Panc1 (cell line): ENCODE measurements at regions not wholly inside any gene's neighbourhood (a gene's known extent, or its start where the extent isn't known, plus 50 kb on each side); places are given as distances from the start of the nearest gene placed in this dataset.

ENCODE experiments used
- ATAC-seq: fragments of 200-7000 bp; cut with Tn5 transposase; 2 replicates; pipeline ENCODE4 v1.9.1; 2020; ENCODE audit warnings: mild to moderate bottlenecking, moderate library complexity
- BruUV-seq: library from RNA; stranded (reverse); fragments of 400-500 nt; replicated peaks from 2 replicates; lab custom pipeline; 2021; lab: Mats Ljungman, UMichigan
- CTCF ChIA-PET: fragments of 300-600 bp; sonication (Branson Sonifier 250); formaldehyde crosslinking; loops from one replicate; lab custom pipeline; 2022; ENCODE audit warnings: antibody characterized with exemption; lab: Charles Lee
- POLR2A ChIA-PET: fragments of 300-600 bp; sonication (Branson Sonifier 250); formaldehyde crosslinking; loops from one replicate; lab custom pipeline; 2022; ENCODE audit warnings: antibody characterized with exemption; lab: Charles Lee
- DNase-seq: peaks from one replicate; pipeline ENCODE4 v3.0.0-alpha.2; 2010; ENCODE audit warnings: low read depth, low spot score
- H3K27ac ChIP-seq: 2 replicates; pipeline ENCODE4 v1.5.1; 2011; ENCODE audit warnings: mild to moderate bottlenecking, low read length, inconsistent platforms
- H3K27me3 ChIP-seq: fragments of 200-500 bp; sonication (Bioruptor generic); 2 replicates; pipeline ENCODE4 v1.6.0; 2014; ENCODE audit warnings: low read length, inconsistent platforms; ENCODE audit not compliant: control insufficient read depth, insufficient read depth
- H3K36me3 ChIP-seq: fragments of 200-500 bp; sonication (Bioruptor generic); 2 replicates; pipeline ENCODE4 v1.5.1; 2014; ENCODE audit warnings: inconsistent platforms, mild to moderate bottlenecking, low read length, moderate library complexity; ENCODE audit not compliant: control insufficient read depth, insufficient read depth
- H3K4me1 ChIP-seq: 2 replicates; pipeline ENCODE4 v1.5.1; 2011; ENCODE audit warnings: inconsistent platforms, mild to moderate bottlenecking, low read length, moderate library complexity; ENCODE audit not compliant: control insufficient read depth, insufficient read depth
- H3K4me3 ChIP-seq, 2 experiments: 2 replicates each; pipeline ENCODE4 v1.5.1; 2011 to 2012; ENCODE audit warnings: low read depth in 2 of 2, low read length in 2 of 2, mild to moderate bottlenecking in 2 of 2, inconsistent platforms in 1 of 2, moderate library complexity in 1 of 2
- H3K9me3 ChIP-seq: fragments of 200-500 bp; sonication (Bioruptor generic); 2 replicates; pipeline ENCODE4 v1.5.1; 2014; ENCODE audit warnings: low read depth, mild to moderate bottlenecking, inconsistent platforms, low read length, moderate library complexity; ENCODE audit not compliant: control insufficient read depth, insufficient read depth
- POLR2AphosphoS5 ChIP-seq: IDR thresholded peaks from 2 replicates; pipeline ENCODE4 v1.6.1; 2012; ENCODE audit warnings: mild to moderate bottlenecking, low read depth, low read length, moderate library complexity
- SIN3A ChIP-seq: IDR thresholded peaks from 2 replicates; pipeline ENCODE4 v1.6.1; 2012; ENCODE audit warnings: low read depth, mild to moderate bottlenecking, low read length, moderate library complexity, borderline replicate concordance; ENCODE audit not compliant: insufficient read depth
- TCF7L2 ChIP-seq: IDR thresholded peaks from 2 replicates; pipeline ENCODE4 v1.6.1; 2011; ENCODE audit warnings: mild to moderate bottlenecking, low read depth, low read length, inconsistent platforms
- in situ Hi-C: cut with HindIII; loops from 2 replicates; pipeline ENCODE4 v1.10.0; 2016; ENCODE audit warnings: low sequenced_read_pairs, low pct_unique_long_range_greater_than_20kb
- intact Hi-C: fragments of 100-400 bp; cut with micrococcal nuclease; formaldehyde crosslinking; loops from one replicate; pipeline ENCODE4 v1.10.0; 2022; ENCODE audit not compliant: unreplicated experiment
- TF ChIP-seq, protein P1 (sequence below), 2 experiments: IDR thresholded peaks; 2 replicates each; pipeline ENCODE4 v1.6.1; 2011 to 2012; ENCODE audit warnings: low read depth in 2 of 2, control low read depth in 1 of 2, low read length in 1 of 2, mild to moderate bottlenecking in 1 of 2, moderate library complexity in 1 of 2; ENCODE audit not compliant: insufficient read depth in 1 of 2
- TF ChIP-seq, protein P2 (sequence below): fragments of 450-650 bp; IDR thresholded peaks from 2 replicates; pipeline ENCODE4 v1.5.1; 2017; ENCODE audit warnings: mild to moderate bottlenecking

DNA sequence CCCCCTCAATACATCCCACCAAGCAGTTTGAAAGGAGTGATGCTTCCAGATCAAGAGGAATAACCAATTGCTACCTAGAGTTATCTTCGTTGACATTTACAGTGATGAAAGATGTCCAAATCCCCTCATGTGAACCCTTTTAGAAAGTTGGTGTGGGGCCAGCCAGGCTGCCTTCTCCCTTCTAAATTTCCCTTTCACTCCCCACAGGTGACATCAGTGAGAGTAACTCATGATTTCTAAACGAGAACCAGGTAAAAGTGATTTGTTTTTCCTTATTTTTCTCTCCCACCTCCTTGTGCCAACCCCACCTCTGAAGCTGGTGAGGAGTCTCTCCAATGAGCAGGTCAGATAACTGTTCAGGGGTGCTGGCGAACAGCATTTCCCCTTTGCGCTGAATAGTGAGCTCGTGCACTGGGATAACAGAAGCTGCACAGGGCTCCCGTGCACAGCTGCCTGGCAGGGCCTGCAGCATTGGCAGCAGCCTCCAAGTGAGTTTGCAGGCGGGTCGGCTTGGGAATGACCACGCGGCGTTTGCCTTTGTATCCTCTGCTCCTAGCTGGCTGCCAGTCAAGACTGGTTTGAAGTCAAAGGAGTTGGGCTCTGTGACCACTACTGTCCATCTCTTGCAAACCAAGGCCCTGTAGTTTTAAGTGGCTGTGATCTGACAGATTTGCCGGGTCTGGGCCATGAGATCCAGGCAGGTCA is 70.2 kb upstream of the CORO2B start:
- intact Hi-C loops (no loop called here), in situ Hi-C loops (no loop called here)
- H3K4me3 ChIP-seq, result no peak overlapping the region
- no peak for ATAC-seq
- POLR2A ChIA-PET, result no interaction called here
- no peak overlapping the region for H3K27ac ChIP-seq
- BruUV-seq, result no TSS peak
- no peaks in the 10 kb centered on the region; the same call in 1 of the 2 replicates for H3K9me3 ChIP-seq
- peaks cover 4% of the 10 kb centered on the region; the same call in 1 of the 2 replicates for H3K27me3 ChIP-seq
- CTCF ChIA-PET, result no interaction called here
- DNase-seq, result no peak
- H3K4me1 ChIP-seq, result no peaks in the 10 kb centered on the region
- TF ChIP-seq POLR2AphosphoS5, result no peak
- TF ChIP-seq, protein P1, sequence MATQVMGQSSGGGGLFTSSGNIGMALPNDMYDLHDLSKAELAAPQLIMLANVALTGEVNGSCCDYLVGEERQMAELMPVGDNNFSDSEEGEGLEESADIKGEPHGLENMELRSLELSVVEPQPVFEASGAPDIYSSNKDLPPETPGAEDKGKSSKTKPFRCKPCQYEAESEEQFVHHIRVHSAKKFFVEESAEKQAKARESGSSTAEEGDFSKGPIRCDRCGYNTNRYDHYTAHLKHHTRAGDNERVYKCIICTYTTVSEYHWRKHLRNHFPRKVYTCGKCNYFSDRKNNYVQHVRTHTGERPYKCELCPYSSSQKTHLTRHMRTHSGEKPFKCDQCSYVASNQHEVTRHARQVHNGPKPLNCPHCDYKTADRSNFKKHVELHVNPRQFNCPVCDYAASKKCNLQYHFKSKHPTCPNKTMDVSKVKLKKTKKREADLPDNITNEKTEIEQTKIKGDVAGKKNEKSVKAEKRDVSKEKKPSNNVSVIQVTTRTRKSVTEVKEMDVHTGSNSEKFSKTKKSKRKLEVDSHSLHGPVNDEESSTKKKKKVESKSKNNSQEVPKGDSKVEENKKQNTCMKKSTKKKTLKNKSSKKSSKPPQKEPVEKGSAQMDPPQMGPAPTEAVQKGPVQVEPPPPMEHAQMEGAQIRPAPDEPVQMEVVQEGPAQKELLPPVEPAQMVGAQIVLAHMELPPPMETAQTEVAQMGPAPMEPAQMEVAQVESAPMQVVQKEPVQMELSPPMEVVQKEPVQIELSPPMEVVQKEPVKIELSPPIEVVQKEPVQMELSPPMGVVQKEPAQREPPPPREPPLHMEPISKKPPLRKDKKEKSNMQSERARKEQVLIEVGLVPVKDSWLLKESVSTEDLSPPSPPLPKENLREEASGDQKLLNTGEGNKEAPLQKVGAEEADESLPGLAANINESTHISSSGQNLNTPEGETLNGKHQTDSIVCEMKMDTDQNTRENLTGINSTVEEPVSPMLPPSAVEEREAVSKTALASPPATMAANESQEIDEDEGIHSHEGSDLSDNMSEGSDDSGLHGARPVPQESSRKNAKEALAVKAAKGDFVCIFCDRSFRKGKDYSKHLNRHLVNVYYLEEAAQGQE (IDR thresholded peaks at IDR 0.05; ENCODE audit: insufficient read depth in 1 of 2, low read depth in 2 of 2, low read length in 1 of 2), result no peak
- TF ChIP-seq, protein P2, sequence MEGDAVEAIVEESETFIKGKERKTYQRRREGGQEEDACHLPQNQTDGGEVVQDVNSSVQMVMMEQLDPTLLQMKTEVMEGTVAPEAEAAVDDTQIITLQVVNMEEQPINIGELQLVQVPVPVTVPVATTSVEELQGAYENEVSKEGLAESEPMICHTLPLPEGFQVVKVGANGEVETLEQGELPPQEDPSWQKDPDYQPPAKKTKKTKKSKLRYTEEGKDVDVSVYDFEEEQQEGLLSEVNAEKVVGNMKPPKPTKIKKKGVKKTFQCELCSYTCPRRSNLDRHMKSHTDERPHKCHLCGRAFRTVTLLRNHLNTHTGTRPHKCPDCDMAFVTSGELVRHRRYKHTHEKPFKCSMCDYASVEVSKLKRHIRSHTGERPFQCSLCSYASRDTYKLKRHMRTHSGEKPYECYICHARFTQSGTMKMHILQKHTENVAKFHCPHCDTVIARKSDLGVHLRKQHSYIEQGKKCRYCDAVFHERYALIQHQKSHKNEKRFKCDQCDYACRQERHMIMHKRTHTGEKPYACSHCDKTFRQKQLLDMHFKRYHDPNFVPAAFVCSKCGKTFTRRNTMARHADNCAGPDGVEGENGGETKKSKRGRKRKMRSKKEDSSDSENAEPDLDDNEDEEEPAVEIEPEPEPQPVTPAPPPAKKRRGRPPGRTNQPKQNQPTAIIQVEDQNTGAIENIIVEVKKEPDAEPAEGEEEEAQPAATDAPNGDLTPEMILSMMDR, result no peak
- TF ChIP-seq TCF7L2, result no peak
- H3K36me3 ChIP-seq, result no peaks in the 10 kb centered on the region

DNA sequence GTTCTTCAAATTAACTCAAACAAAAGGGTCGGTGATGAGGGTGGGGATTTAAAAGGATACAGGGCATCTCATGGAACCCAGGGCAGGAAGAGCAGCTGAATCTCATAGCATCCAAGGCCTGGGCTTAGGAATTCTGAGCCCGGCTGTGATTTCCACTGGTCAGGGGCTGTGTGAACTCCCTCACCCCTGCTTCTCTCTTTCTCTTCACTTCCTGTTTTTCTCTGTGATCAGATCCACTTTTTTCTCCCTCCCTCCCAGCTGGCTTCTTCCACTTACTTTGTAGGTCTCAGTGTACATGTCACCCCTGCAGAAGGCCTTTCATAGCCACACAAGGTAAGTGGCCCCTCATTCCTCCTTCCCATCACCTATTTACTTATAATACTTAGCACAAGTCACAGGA is 68.2 kb upstream of the CORO2B start:
- BruUV-seq, result no TSS peak
- in situ Hi-C loops, result no loop called here
- ChIA-PET POLR2A (no interaction called here), CTCF (no interaction called here)
- Histone ChIP-seq H3K4me3 (no peak overlapping the region), H3K27ac (no peak overlapping the region), H3K9me3 (no peaks in the 10 kb centered on the region; the same call in 1 of the 2 replicates), H3K4me1 (no peaks in the 10 kb centered on the region), H3K27me3 (peaks cover 8% of the 10 kb centered on the region; the same call in 1 of the 2 replicates), H3K36me3 (no peaks in the 10 kb centered on the region)
- no peak for ATAC-seq
- DNase-seq, result no peak
- TF ChIP-seq, protein P1 (IDR thresholded peaks at IDR 0.05; ENCODE audit: insufficient read depth in 1 of 2, low read depth in 2 of 2, low read length in 1 of 2), result no peak
- TF ChIP-seq, protein P2, result no peak
- no peak for TF ChIP-seq TCF7L2
- TF ChIP-seq SIN3A, result no peak
- TF ChIP-seq POLR2AphosphoS5, result no peak
- intact Hi-C loops, result no loop called here
